H1 (cell line): ENCODE measurements at regions not wholly inside any gene's neighbourhood (a gene's known extent, or its start where the extent isn't known, plus 50 kb on each side); places are given as distances from the start of the nearest gene placed in this dataset.

ENCODE experiments used
- CBX5 ChIP-seq: fragments of 300-800, 300-1000 bp; sonication (generic); IDR thresholded peaks from 2 replicates; pipeline ENCODE4 v1.7.1; 2016; ENCODE audit warnings: antibody characterized with exemption, low read length, low read depth

GRCh38 chr11:116638463-116638862, 134.3 kb downstream of the BUD13 start (continued):
- no peak for TF ChIP-seq CBX5
